ENCODE measurements at regions not wholly inside any gene's neighbourhood (a gene's known extent, or its start where the extent isn't known, plus 50 kb on each side); places are given as distances from the start of the nearest gene placed in this dataset.
"Not testable (repeated sequence)": the region's sequence is repeated elsewhere in the genome, so short reads cannot be mapped to it uniquely, and the experiment has no call there.

DNA sequence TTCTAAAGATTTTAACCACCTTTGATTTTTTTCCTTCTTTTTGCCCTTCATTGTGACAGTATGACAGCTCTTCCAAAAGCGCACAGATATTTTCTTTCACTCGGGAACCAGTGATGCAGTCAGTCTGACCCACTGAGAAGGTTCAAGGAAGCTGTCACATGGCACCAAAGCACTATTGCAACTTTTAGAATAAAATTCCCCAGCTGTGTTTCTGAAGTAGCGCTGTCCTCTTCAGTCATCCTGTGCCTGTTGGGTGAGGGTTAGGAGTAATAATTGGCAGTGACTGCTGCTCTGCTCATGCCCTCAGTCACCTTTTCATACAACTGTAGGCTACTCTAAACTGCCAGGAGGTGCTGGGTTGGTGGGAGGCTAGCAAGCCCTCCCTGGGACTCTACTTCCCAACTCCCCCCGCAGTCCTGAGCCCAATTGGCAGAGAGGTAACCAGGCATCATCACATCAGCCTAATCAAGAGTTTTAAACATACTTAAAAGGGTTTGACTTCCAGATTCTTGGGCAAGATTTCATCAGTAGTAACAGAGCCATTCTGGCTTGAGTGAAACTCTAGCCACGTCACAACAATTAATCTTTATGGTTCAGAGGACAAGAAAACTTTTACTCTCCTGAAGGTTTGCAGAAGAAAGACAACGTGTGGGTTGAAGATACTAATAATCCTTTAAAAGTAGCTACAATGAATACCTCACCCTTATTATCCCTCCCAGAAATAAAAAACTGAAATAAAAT is 473.3 kb downstream of the FBXO15 start:
- no peak for DNase-seq
- Histone ChIP-seq H3K9me3 (ENCODE audit: control insufficient read depth, low read length) (no peaks in the 10 kb centered on the region), H3K36me3 (ENCODE audit: control insufficient read depth in 1 of 2, insufficient read depth in 2 of 2, low read length in 1 of 2) (no peaks in the 10 kb centered on the region), H3K27me3 (ENCODE audit: control insufficient read depth in 1 of 2, insufficient read depth in 2 of 2, low read length in 1 of 2) (no peaks in the 10 kb centered on the region), H3K4me3 (ENCODE audit: low read length in 2 of 2) (no peak overlapping the region), H3K27ac (ENCODE audit: low read depth in 1 of 2, low read length in 2 of 2) (no peak overlapping the region), H3K4me1 (ENCODE audit: control insufficient read depth in 1 of 2, insufficient read depth in 2 of 2, low read length in 2 of 2) (no peaks in the 10 kb centered on the region)
- intact Hi-C loops (cut with DNase I) = no loop called here
- 56 to 60% methylated on average over 6 of the region's 6 CpGs for WGBS, 2 donors
- no peak for ATAC-seq (ENCODE audit: low FRiP score)

GRCh38 chr18:73671480-73671879 is 476.2 kb downstream of the FBXO15 start:
- H3K36me3 ChIP-seq (ENCODE audit: control insufficient read depth in 1 of 2, insufficient read depth in 2 of 2, low read length in 1 of 2); H3K4me3 ChIP-seq (ENCODE audit: low read length in 2 of 2); DNase-seq; ATAC-seq (ENCODE audit: low FRiP score); H3K9me3 ChIP-seq (ENCODE audit: control insufficient read depth, low read length); intact Hi-C loops (cut with DNase I); H3K4me1 ChIP-seq (ENCODE audit: control insufficient read depth in 1 of 2, insufficient read depth in 2 of 2, low read length in 2 of 2); H3K27me3 ChIP-seq (ENCODE audit: control insufficient read depth in 1 of 2, insufficient read depth in 2 of 2, low read length in 1 of 2); H3K27ac ChIP-seq (ENCODE audit: low read depth in 1 of 2, low read length in 2 of 2): not testable (repeated sequence)
- 93 to 95% methylated on average over 8 of the region's 8 CpGs for WGBS, 2 donors

- H3K9me3 ChIP-seq (ENCODE audit: control insufficient read depth, low read length) = no peaks in the 10 kb centered on the region
- intact Hi-C loops (cut with DNase I) = no loop called here
- no peaks in the 10 kb centered on the region for H3K4me1 ChIP-seq (ENCODE audit: control insufficient read depth in 1 of 2, insufficient read depth in 2 of 2, low read length in 2 of 2)
- H3K36me3 ChIP-seq (ENCODE audit: control insufficient read depth in 1 of 2, insufficient read depth in 2 of 2, low read length in 1 of 2) = no peaks in the 10 kb centered on the region
- no peak overlapping the region for H3K27ac ChIP-seq (ENCODE audit: low read depth in 1 of 2, low read length in 2 of 2)
- no peak for ATAC-seq (ENCODE audit: low FRiP score)
- no peak overlapping the region for H3K4me3 ChIP-seq (ENCODE audit: low read length in 2 of 2)
- no peaks in the 10 kb centered on the region for H3K27me3 ChIP-seq (ENCODE audit: control insufficient read depth in 1 of 2, insufficient read depth in 2 of 2, low read length in 1 of 2)
- 86 to 89% methylated on average over 5 of the region's 5 CpGs for WGBS, 2 donors
- DNase-seq = no peak
These were observed 477.1 kb downstream of the FBXO15 start for GRCh38 chr18:73670524-73670923.

GRCh38 chr18:73670039-73670438 is 477.6 kb downstream of the FBXO15 start:
- Histone ChIP-seq H3K4me1 (ENCODE audit: control insufficient read depth in 1 of 2, insufficient read depth in 2 of 2, low read length in 2 of 2) (no peaks in the 10 kb centered on the region), H3K36me3 (ENCODE audit: control insufficient read depth in 1 of 2, insufficient read depth in 2 of 2, low read length in 1 of 2) (no peaks in the 10 kb centered on the region), H3K9me3 (ENCODE audit: control insufficient read depth, low read length) (no peaks in the 10 kb centered on the region), H3K27me3 (ENCODE audit: control insufficient read depth in 1 of 2, insufficient read depth in 2 of 2, low read length in 1 of 2) (no peaks in the 10 kb centered on the region), H3K4me3 (ENCODE audit: low read length in 2 of 2) (no peak overlapping the region), H3K27ac (ENCODE audit: low read depth in 1 of 2, low read length in 2 of 2) (no peak overlapping the region)
- DNase-seq = no peak
- no peak for ATAC-seq (ENCODE audit: low FRiP score)
- intact Hi-C loops (cut with DNase I) = no loop called here

GRCh38 chr18:73669297-73669696 is 478.3 kb downstream of the FBXO15 start:
- Histone ChIP-seq H3K27ac (ENCODE audit: low read depth in 1 of 2, low read length in 2 of 2) (no peak overlapping the region), H3K4me3 (ENCODE audit: low read length in 2 of 2) (no peak overlapping the region), H3K9me3 (ENCODE audit: control insufficient read depth, low read length) (no peaks in the 10 kb centered on the region), H3K36me3 (ENCODE audit: control insufficient read depth in 1 of 2, insufficient read depth in 2 of 2, low read length in 1 of 2) (no peaks in the 10 kb centered on the region), H3K27me3 (ENCODE audit: control insufficient read depth in 1 of 2, insufficient read depth in 2 of 2, low read length in 1 of 2) (no peaks in the 10 kb centered on the region), H3K4me1 (ENCODE audit: control insufficient read depth in 1 of 2, insufficient read depth in 2 of 2, low read length in 2 of 2) (no peaks in the 10 kb centered on the region)
- ATAC-seq (ENCODE audit: low FRiP score) (no peak), DNase-seq (no peak)
- intact Hi-C loops (cut with DNase I) = no loop called here
- WGBS, 2 donors = 8 to 10% methylated on average over 6 of the region's 6 CpGs

DNA sequence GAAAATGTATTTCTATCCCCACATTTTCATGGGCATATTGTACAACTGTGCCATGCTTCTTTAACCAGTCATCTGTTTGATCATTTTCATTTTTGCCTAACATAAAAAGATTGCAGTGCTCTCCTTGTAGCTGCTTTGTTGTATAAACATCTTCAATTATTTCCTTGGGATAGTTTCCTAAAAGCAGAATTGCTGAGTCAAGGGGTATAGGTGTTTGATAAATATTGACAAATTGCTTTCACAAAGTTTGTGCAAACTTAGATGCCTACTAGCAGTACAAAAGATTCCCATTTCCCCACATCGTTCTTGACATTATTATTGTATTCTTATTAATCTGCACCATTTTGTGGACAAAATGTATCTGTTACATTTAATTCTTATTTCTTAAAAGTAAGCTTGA is 479.6 kb downstream of the FBXO15 start:
- DNase-seq = no peak
- Histone ChIP-seq H3K4me3 (ENCODE audit: low read length in 2 of 2) (no peak overlapping the region), H3K36me3 (ENCODE audit: control insufficient read depth in 1 of 2, insufficient read depth in 2 of 2, low read length in 1 of 2) (no peaks in the 10 kb centered on the region), H3K27ac (ENCODE audit: low read depth in 1 of 2, low read length in 2 of 2) (no peak overlapping the region), H3K9me3 (ENCODE audit: control insufficient read depth, low read length) (no peaks in the 10 kb centered on the region), H3K4me1 (ENCODE audit: control insufficient read depth in 1 of 2, insufficient read depth in 2 of 2, low read length in 2 of 2) (no peaks in the 10 kb centered on the region), H3K27me3 (ENCODE audit: control insufficient read depth in 1 of 2, insufficient read depth in 2 of 2, low read length in 1 of 2) (no peaks in the 10 kb centered on the region)
- ATAC-seq (ENCODE audit: low FRiP score) = no peak
- WGBS, 2 donors = 76 to 86% methylated on average over 1 of the region's 1 CpG
- intact Hi-C loops (cut with DNase I) = no loop called here

GRCh38 chr18:73666772-73667171 is 480.9 kb downstream of the FBXO15 start:
- Histone ChIP-seq H3K27ac (ENCODE audit: low read depth in 1 of 2, low read length in 2 of 2) (no peak overlapping the region), H3K4me1 (ENCODE audit: control insufficient read depth in 1 of 2, insufficient read depth in 2 of 2, low read length in 2 of 2) (no peaks in the 10 kb centered on the region), H3K4me3 (ENCODE audit: low read length in 2 of 2) (no peak overlapping the region), H3K36me3 (ENCODE audit: control insufficient read depth in 1 of 2, insufficient read depth in 2 of 2, low read length in 1 of 2) (no peaks in the 10 kb centered on the region), H3K9me3 (ENCODE audit: control insufficient read depth, low read length) (no peaks in the 10 kb centered on the region), H3K27me3 (ENCODE audit: control insufficient read depth in 1 of 2, insufficient read depth in 2 of 2, low read length in 1 of 2) (no peaks in the 10 kb centered on the region)
- ATAC-seq (ENCODE audit: low FRiP score) = no peak
- intact Hi-C loops (cut with DNase I) = no loop called here
- 65 to 76% methylated on average over 1 of the region's 1 CpG for WGBS, 2 donors
- no peak for DNase-seq

- ATAC-seq (ENCODE audit: low FRiP score) = no peak
- Histone ChIP-seq H3K4me1 (ENCODE audit: control insufficient read depth in 1 of 2, insufficient read depth in 2 of 2, low read length in 2 of 2) (no peaks in the 10 kb centered on the region), H3K27me3 (ENCODE audit: control insufficient read depth in 1 of 2, insufficient read depth in 2 of 2, low read length in 1 of 2) (no peaks in the 10 kb centered on the region), H3K36me3 (ENCODE audit: control insufficient read depth in 1 of 2, insufficient read depth in 2 of 2, low read length in 1 of 2) (no peaks in the 10 kb centered on the region), H3K9me3 (ENCODE audit: control insufficient read depth, low read length) (no peaks in the 10 kb centered on the region), H3K4me3 (ENCODE audit: low read length in 2 of 2) (no peak overlapping the region), H3K27ac (ENCODE audit: low read depth in 1 of 2, low read length in 2 of 2) (no peak overlapping the region)
- intact Hi-C loops (cut with DNase I) = no loop called here
- WGBS, 2 donors = 77 to 92% methylated on average over 2 of the region's 2 CpGs
- no peak for DNase-seq
These were observed 482.7 kb downstream of the FBXO15 start for GRCh38 chr18:73664896-73665295.

- H3K27me3 ChIP-seq (ENCODE audit: control insufficient read depth in 1 of 2, insufficient read depth in 2 of 2, low read length in 1 of 2) = no peaks in the 10 kb centered on the region
- H3K4me1 ChIP-seq (ENCODE audit: control insufficient read depth in 1 of 2, insufficient read depth in 2 of 2, low read length in 2 of 2) = no peaks in the 10 kb centered on the region
- H3K36me3 ChIP-seq (ENCODE audit: control insufficient read depth in 1 of 2, insufficient read depth in 2 of 2, low read length in 1 of 2) = no peaks in the 10 kb centered on the region
- intact Hi-C loops (cut with DNase I) = no loop called here
- H3K4me3 ChIP-seq (ENCODE audit: low read length in 2 of 2) = no peak overlapping the region
- no peaks in the 10 kb centered on the region for H3K9me3 ChIP-seq (ENCODE audit: control insufficient read depth, low read length)
- ATAC-seq (ENCODE audit: low FRiP score) = no peak
- H3K27ac ChIP-seq (ENCODE audit: low read depth in 1 of 2, low read length in 2 of 2) = no peak overlapping the region
- no peak for DNase-seq
- 42 to 49% methylated on average over 2 of the region's 2 CpGs for WGBS, 2 donors
These were observed 484.1 kb downstream of the FBXO15 start for GRCh38 chr18:73663581-73663980.

All from aorta (tissue), 5 donors.